HL-60 (cell line): ENCODE measurements at regions not wholly inside any gene's neighbourhood (a gene's known extent, or its start where the extent isn't known, plus 50 kb on each side); places are given as distances from the start of the nearest gene placed in this dataset.

Experiments used
- DNase-seq, 2 experiments: peaks; one replicate each; pipeline ENCODE4 v3.0.0-alpha.2; 2010 to 2020; ENCODE audit warnings: low read depth in 1 of 2, low spot score in 1 of 2
- H3K27ac ChIP-seq: fragments of 250-450 bp; sonication (Bioruptor Pico); replicated peaks from 2 replicates; pipeline ENCODE4 v1.5.1; 2020; ENCODE audit warnings: mild to moderate bottlenecking, moderate library complexity
- H3K27me3 ChIP-seq: fragments of 250-450 bp; sonication (Bioruptor Pico); 2 replicates; pipeline ENCODE4 v1.5.1; 2021; ENCODE audit warnings: mild to moderate bottlenecking, moderate library complexity; ENCODE audit not compliant: insufficient read depth, poor library complexity, severe bottlenecking
- H3K4me3 ChIP-seq: replicated peaks from 2 replicates; pipeline ENCODE4 v1.5.1; 2011; ENCODE audit warnings: mild to moderate bottlenecking, control low read depth, low read length; ENCODE audit not compliant: insufficient read depth
- GABPA ChIP-seq: IDR thresholded peaks from 2 replicates; pipeline ENCODE4 v1.6.1; 2012; ENCODE audit warnings: low read depth
- POLR2AphosphoS5 ChIP-seq: IDR thresholded peaks from 2 replicates; pipeline ENCODE4 v1.6.1; 2012; ENCODE audit warnings: low read depth
- SPI1 ChIP-seq: IDR thresholded peaks from 2 replicates; pipeline ENCODE4 v1.6.1; 2012; ENCODE audit warnings: low read depth, mild to moderate bottlenecking, borderline replicate concordance
- TF ChIP-seq, protein P1 (sequence below): IDR thresholded peaks from one replicate; pipeline ENCODE4 v1.5.1; 2011; ENCODE audit warnings: low read length, control low read depth, inconsistent platforms; ENCODE audit not compliant: insufficient read depth
- TF ChIP-seq, protein P2 (sequence below): IDR thresholded peaks from 2 replicates; pipeline ENCODE4 v1.6.1; 2012; ENCODE audit warnings: low read depth; ENCODE audit not compliant: insufficient replicate concordance

DNA sequence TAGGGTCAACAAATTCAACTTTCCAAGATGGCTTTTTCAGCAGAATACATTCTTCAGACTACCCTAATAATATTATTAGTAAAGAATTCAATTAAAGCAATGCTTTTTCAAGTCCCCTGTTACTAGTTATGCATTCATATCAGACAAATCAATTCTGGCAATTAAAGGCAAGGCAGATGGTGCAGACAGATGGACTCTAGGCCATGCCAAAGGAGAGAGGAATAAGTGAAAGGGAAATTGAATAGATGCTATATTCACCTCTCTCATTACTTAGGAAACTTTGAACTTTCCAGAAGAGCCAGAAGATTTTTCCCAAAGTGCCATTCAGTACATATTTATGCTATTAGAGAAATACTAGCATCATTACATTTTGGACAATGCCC, 487.7 kb upstream of the RASGRP1 start:
- no peaks in the 10 kb centered on the region for H3K27me3 ChIP-seq
- no peak overlapping the region for H3K4me3 ChIP-seq
- no peak for DNase-seq
- no peak overlapping the region for H3K27ac ChIP-seq
- TF ChIP-seq SPI1 (no peak), POLR2AphosphoS5 (no peak), GABPA (no peak)
- TF ChIP-seq, protein P1, sequence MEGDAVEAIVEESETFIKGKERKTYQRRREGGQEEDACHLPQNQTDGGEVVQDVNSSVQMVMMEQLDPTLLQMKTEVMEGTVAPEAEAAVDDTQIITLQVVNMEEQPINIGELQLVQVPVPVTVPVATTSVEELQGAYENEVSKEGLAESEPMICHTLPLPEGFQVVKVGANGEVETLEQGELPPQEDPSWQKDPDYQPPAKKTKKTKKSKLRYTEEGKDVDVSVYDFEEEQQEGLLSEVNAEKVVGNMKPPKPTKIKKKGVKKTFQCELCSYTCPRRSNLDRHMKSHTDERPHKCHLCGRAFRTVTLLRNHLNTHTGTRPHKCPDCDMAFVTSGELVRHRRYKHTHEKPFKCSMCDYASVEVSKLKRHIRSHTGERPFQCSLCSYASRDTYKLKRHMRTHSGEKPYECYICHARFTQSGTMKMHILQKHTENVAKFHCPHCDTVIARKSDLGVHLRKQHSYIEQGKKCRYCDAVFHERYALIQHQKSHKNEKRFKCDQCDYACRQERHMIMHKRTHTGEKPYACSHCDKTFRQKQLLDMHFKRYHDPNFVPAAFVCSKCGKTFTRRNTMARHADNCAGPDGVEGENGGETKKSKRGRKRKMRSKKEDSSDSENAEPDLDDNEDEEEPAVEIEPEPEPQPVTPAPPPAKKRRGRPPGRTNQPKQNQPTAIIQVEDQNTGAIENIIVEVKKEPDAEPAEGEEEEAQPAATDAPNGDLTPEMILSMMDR, result no peak
- TF ChIP-seq, protein P2, sequence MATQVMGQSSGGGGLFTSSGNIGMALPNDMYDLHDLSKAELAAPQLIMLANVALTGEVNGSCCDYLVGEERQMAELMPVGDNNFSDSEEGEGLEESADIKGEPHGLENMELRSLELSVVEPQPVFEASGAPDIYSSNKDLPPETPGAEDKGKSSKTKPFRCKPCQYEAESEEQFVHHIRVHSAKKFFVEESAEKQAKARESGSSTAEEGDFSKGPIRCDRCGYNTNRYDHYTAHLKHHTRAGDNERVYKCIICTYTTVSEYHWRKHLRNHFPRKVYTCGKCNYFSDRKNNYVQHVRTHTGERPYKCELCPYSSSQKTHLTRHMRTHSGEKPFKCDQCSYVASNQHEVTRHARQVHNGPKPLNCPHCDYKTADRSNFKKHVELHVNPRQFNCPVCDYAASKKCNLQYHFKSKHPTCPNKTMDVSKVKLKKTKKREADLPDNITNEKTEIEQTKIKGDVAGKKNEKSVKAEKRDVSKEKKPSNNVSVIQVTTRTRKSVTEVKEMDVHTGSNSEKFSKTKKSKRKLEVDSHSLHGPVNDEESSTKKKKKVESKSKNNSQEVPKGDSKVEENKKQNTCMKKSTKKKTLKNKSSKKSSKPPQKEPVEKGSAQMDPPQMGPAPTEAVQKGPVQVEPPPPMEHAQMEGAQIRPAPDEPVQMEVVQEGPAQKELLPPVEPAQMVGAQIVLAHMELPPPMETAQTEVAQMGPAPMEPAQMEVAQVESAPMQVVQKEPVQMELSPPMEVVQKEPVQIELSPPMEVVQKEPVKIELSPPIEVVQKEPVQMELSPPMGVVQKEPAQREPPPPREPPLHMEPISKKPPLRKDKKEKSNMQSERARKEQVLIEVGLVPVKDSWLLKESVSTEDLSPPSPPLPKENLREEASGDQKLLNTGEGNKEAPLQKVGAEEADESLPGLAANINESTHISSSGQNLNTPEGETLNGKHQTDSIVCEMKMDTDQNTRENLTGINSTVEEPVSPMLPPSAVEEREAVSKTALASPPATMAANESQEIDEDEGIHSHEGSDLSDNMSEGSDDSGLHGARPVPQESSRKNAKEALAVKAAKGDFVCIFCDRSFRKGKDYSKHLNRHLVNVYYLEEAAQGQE, result no peak

DNA sequence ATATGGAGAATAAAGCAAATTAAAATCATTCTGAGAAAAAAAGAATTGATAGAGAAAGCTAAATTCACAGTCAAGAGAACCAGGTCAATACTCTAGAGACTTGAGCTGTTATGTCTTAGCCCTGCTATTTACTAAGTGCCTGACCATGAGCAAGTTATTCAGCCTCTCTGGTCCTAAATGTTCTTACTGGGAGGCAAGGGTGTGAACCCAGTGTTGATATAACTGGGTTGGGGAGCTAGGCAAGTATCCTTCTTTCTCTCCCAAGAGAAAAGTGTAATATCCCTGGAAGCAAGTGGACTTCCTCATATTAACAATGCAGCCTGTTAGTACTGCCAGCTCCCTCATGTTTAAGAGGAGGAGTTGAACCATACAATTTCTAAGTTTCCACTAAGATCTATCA, 488.9 kb upstream of the RASGRP1 start:
- Histone ChIP-seq H3K27ac (no peak overlapping the region), H3K4me3 (no peak overlapping the region), H3K27me3 (no peaks in the 10 kb centered on the region)
- TF ChIP-seq SPI1 (no peak), POLR2AphosphoS5 (no peak), GABPA (no peak)
- TF ChIP-seq, protein P1, result no peak
- TF ChIP-seq, protein P2, result no peak
- no peak for DNase-seq

DNA sequence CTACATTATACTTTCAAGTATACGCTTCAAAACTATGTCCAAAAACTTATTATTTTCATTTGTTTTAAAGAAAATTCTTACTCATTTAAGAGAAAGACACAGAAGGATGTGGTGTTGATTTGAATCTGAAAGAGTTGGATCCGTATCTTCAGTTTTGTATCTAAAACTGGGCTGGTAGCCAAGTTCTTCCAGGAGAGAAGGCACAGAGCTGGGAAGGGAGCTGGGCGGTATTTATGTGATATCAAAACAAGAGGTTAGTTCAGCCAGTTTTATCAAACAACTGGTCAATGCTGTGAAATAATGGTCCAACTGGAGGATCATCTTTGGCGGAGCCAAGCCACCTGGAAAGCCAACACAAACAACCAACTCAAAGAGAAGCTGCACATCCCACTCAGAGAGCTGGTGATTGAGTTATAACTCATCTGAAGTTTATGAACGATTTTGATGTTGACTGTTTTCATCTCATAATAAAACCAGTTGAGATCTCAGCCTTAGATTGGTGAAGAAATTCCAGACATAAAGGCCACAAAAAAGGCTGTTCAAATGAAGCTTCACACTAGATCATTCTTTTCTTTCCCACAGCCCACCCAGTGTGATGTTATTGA, 489.6 kb upstream of the RASGRP1 start:
- DNase-seq, result no peak
- no peak overlapping the region for H3K4me3 ChIP-seq
- TF ChIP-seq, protein P2, result no peak
- TF ChIP-seq, protein P1, result no peak
- TF ChIP-seq POLR2AphosphoS5, result no peak
- no peak for TF ChIP-seq SPI1
- no peak for TF ChIP-seq GABPA

More for the DNA sequence above, 489.6 kb upstream of the RASGRP1 start:
- no peak overlapping the region for H3K27ac ChIP-seq
- H3K27me3 ChIP-seq, result no peaks in the 10 kb centered on the region
